ENCODE measurements at regions not wholly inside any gene's neighbourhood (a gene's known extent, or its start where the extent isn't known, plus 50 kb on each side); places are given as distances from the start of the nearest gene placed in this dataset.

DNA sequence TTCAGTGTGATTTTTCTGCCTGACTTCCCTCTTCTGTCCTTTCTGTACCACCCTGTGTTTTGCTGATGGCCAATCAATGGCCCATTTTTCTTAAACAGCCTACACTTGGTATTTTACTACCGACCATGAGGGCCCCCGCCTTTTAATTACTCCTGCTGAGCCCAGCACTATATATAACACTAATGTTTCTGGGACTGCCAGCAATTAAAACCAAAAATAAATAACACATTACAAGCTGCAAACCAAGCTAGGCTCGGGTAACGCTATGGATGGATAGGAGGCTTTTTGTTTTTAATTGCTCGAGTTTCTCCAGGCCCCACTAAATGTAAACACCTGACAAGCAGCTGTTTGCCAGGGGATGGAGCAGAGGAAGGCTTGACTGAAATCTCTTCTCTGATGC, 915.4 kb upstream of the AUTS2 start:
- Histone ChIP-seq H3K27ac (ENCODE audit: low read depth in 1 of 2, low read length in 2 of 2) (no peak overlapping the region), H3K4me1 (ENCODE audit: control insufficient read depth in 4 of 4, insufficient read depth in 4 of 4, low read length in 3 of 4) (no peaks in the 10 kb centered on the region), H3K9ac (ENCODE audit: low read depth in 1 of 2, low read length in 2 of 2) (no peak overlapping the region), H3K36me3 (ENCODE audit: control insufficient read depth in 4 of 4, insufficient read depth in 3 of 4, low read depth in 1 of 4, low read length in 3 of 4) (no peaks in the 10 kb centered on the region), H3K27me3 (ENCODE audit: control insufficient read depth in 4 of 4, insufficient read depth in 4 of 4, low read length in 3 of 4) (no peaks in the 10 kb centered on the region), H3K9me3 (ENCODE audit: control insufficient read depth in 4 of 4, low read length in 3 of 4) (peaks cover 0 to 4% (median 0%) of the 10 kb centered on the region in 4 donors), H3K4me3 (ENCODE audit: low read depth in 1 of 3, low read length in 3 of 3) (no peak overlapping the region)
- DNase-seq (ENCODE audit: low spot score): no peak
- 40% methylated on average over 5 of the region's 5 CpGs for WGBS
- TF ChIP-seq SP1 (IDR thresholded peaks at IDR 0.05): no peak
- no peak for TF ChIP-seq NR2F2 (IDR thresholded peaks at IDR 0.05)
- no peak for TF ChIP-seq JUND (IDR thresholded peaks at IDR 0.05)
- TF ChIP-seq EGR1 (IDR thresholded peaks at IDR 0.05; ENCODE audit: low read depth in 2 of 2): no peak
- TF ChIP-seq GABPA (IDR thresholded peaks at IDR 0.05 in 1 of 2, conservative IDR thresholded peaks at IDR 0.05 in 1 of 2): no peak
- no peak for TF ChIP-seq CTCF (IDR thresholded peaks at IDR 0.05; ENCODE audit: low read depth, low read length, missing input control)
- no peak for TF ChIP-seq MAX (IDR thresholded peaks at IDR 0.05)
- no peak for TF ChIP-seq REST (IDR thresholded peaks at IDR 0.05)
- TF ChIP-seq HNF4G (IDR thresholded peaks at IDR 0.05): no peak
- TF ChIP-seq FOXA1 (IDR thresholded peaks at IDR 0.05): no peak
- no peak for TF ChIP-seq TAF1 (conservative IDR thresholded peaks at IDR 0.05)
- TF ChIP-seq ZBTB33 (IDR thresholded peaks at IDR 0.05): no peak
- TF ChIP-seq ATF3 (IDR thresholded peaks at IDR 0.05): no peak
- no peak for TF ChIP-seq RAD21 (IDR thresholded peaks at IDR 0.05)
- no peak for TF ChIP-seq YY1 (IDR thresholded peaks at IDR 0.05)
- TF ChIP-seq RXRA (IDR thresholded peaks at IDR 0.05): no peak
- TF ChIP-seq FOXA2 (IDR thresholded peaks at IDR 0.05): no peak
- no peak for TF ChIP-seq HNF4A (conservative IDR thresholded peaks at IDR 0.05)
